ENCODE measurements at regions not wholly inside any gene's neighbourhood (a gene's known extent, or its start where the extent isn't known, plus 50 kb on each side); places are given as distances from the start of the nearest gene placed in this dataset.
"Not testable (repeated sequence)": the region's sequence is repeated elsewhere in the genome, so short reads cannot be mapped to it uniquely, and the experiment has no call there.

DNA sequence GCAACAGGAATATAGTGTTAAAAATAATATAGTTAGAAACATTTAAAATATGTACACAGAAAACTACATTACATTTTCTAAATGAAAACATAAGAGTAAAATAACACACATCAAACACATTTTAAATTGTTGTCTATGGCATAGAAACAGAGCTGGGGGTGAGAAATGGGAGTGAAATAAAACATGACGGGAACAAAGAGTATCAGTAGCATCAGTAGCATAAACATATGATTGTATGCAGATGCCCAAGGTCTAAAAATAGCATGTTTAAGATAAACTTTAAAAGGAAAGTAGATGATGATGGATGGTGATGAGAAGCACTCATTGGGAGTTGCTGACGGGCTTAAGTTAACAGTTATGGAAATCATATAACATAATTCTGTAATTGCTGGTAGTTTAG lies 1221.7 kb upstream of the SPRY2 start:
- TF ChIP-seq, protein P1, sequence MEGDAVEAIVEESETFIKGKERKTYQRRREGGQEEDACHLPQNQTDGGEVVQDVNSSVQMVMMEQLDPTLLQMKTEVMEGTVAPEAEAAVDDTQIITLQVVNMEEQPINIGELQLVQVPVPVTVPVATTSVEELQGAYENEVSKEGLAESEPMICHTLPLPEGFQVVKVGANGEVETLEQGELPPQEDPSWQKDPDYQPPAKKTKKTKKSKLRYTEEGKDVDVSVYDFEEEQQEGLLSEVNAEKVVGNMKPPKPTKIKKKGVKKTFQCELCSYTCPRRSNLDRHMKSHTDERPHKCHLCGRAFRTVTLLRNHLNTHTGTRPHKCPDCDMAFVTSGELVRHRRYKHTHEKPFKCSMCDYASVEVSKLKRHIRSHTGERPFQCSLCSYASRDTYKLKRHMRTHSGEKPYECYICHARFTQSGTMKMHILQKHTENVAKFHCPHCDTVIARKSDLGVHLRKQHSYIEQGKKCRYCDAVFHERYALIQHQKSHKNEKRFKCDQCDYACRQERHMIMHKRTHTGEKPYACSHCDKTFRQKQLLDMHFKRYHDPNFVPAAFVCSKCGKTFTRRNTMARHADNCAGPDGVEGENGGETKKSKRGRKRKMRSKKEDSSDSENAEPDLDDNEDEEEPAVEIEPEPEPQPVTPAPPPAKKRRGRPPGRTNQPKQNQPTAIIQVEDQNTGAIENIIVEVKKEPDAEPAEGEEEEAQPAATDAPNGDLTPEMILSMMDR (conservative IDR thresholded peaks at IDR 0.05; ENCODE audit: control insufficient read depth, insufficient read depth, low read depth, low read length), result no peak
- no peak overlapping the region for H3K4me3 ChIP-seq (ENCODE audit: control insufficient read depth, low read depth, low read length)
- no peak for DNase-seq (ENCODE audit: low read depth)

DNA sequence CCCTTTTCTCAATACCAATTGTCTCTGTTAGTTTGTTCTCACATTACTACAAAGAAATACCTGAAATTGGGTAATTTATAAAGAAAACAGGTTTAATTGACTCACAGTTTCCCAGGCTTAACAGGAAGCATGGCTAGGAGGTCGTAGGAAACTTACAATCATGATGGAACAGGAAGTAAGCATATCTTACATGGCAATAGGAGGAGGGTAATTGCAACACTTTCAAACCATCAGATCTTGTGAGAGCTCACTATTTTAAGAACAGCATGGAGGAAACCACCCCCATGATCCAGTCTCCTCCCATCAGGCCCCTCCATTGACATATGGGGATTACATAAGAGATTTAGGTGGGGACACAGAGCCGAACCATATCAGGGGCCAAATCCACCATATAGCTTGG lies 1210.1 kb upstream of the SPRY2 start:
- TF ChIP-seq, protein P1 (conservative IDR thresholded peaks at IDR 0.05; ENCODE audit: control insufficient read depth, insufficient read depth, low read depth, low read length), result no peak
- no peak for DNase-seq (ENCODE audit: low read depth)
- no peak overlapping the region for H3K4me3 ChIP-seq (ENCODE audit: control insufficient read depth, low read depth, low read length)

GRCh38 chr13:81546294-81546693 lies 1205.4 kb upstream of the SPRY2 start:
- DNase-seq (ENCODE audit: low read depth), result not testable (repeated sequence)

GRCh38 chr13:81540777-81541176 lies 1199.9 kb upstream of the SPRY2 start:
- TF ChIP-seq, protein P1 (conservative IDR thresholded peaks at IDR 0.05; ENCODE audit: control insufficient read depth, insufficient read depth, low read depth, low read length), result no peak

More at GRCh38 chr13:81546294-81546693, 1205.4 kb upstream of the SPRY2 start:
- not testable (repeated sequence) for H3K4me3 ChIP-seq (ENCODE audit: control insufficient read depth, low read depth, low read length)

DNA sequence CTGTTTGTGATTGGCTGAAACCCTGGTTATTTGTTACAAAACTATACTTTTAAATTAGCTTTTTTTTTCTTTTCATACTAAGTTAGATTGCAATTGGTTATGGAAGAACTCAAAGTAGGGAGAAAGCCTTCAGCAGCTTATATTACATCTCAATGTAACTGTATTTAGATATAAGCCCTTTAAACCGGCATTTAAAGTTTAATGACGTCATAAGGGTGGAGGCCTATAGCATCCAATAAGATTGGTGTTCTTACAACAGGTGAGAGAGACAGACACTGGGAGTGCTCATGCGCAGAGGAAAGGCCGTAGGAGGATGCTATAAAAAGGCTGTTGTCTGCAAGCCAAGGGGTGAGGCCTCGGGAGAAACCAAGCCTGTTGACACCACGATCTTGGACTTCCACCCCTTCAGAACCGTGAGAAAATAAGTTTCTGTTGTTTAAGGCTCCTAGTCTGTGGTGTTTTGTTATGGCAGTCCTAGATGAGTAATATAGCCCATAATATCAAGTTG lies 1198.8 kb upstream of the SPRY2 start:
- no peak overlapping the region for H3K4me3 ChIP-seq (ENCODE audit: control insufficient read depth, low read depth, low read length)
- TF ChIP-seq, protein P1 (conservative IDR thresholded peaks at IDR 0.05; ENCODE audit: control insufficient read depth, insufficient read depth, low read depth, low read length), result no peak

More at GRCh38 chr13:81540777-81541176, 1199.9 kb upstream of the SPRY2 start:
- no peak overlapping the region for H3K4me3 ChIP-seq (ENCODE audit: control insufficient read depth, low read depth, low read length)
- DNase-seq (ENCODE audit: low read depth), result peak; percentile 3

GRCh38 chr13:81498969-81499368 lies 1158.0 kb upstream of the SPRY2 start:
- H3K4me3 ChIP-seq (ENCODE audit: control insufficient read depth, low read depth, low read length), result no peak overlapping the region
- DNase-seq (ENCODE audit: low read depth), result no peak
- TF ChIP-seq, protein P1 (conservative IDR thresholded peaks at IDR 0.05; ENCODE audit: control insufficient read depth, insufficient read depth, low read depth, low read length), result no peak

More for the DNA sequence above, 1198.8 kb upstream of the SPRY2 start:
- no peak for DNase-seq (ENCODE audit: low read depth)

DNA sequence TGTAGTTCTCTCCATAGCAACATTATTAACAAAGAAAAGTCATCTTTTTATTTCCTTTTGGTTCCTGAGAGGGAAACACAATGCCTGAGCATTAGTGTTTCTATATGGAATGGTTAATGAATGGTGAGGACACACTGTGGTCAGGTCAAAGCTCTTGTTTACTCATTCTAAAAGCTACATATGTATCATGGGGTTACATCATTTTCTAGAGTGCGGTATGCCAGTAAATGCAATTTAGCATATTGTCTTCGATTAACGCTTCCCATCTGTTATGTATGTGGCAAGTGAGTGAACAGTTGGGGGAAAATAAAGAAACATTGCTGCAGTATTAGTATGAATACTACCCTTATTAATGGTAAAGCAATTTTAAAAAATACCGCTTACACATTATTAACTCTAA lies 1152.2 kb upstream of the SPRY2 start:
- TF ChIP-seq, protein P1 (conservative IDR thresholded peaks at IDR 0.05; ENCODE audit: control insufficient read depth, insufficient read depth, low read depth, low read length), result no peak
- H3K4me3 ChIP-seq (ENCODE audit: control insufficient read depth, low read depth, low read length), result no peak overlapping the region
- DNase-seq (ENCODE audit: low read depth), result no peak

Data from fibroblast of mammary gland (primary cell).